PFSK-1 (cell line): ENCODE measurements at regions not wholly inside any gene's neighbourhood (a gene's known extent, or its start where the extent isn't known, plus 50 kb on each side); places are given as distances from the start of the nearest gene placed in this dataset.

Source experiments
- POLR2AphosphoS5 ChIP-seq: IDR thresholded peaks from 2 replicates; pipeline ENCODE4 v1.6.1; 2012; ENCODE audit warnings: low read depth, mild to moderate bottlenecking, control low read depth, low read length, moderate library complexity
- REST ChIP-seq, 2 experiments: IDR thresholded peaks; 2 replicates each; pipeline versions ENCODE4 v1.6.1 to v1.8.0; 2011 to 2012; ENCODE audit warnings: low read depth in 2 of 2, low read length in 2 of 2, control low read depth in 1 of 2, inconsistent platforms in 1 of 2, mild to moderate bottlenecking in 1 of 2, moderate library complexity in 1 of 2; ENCODE audit not compliant: insufficient read depth in 1 of 2
- TAF1 ChIP-seq: IDR thresholded peaks from 2 replicates; pipeline ENCODE4 v1.6.1; 2012; ENCODE audit warnings: low read length, control low read depth, borderline replicate concordance; ENCODE audit not compliant: insufficient read depth

DNA sequence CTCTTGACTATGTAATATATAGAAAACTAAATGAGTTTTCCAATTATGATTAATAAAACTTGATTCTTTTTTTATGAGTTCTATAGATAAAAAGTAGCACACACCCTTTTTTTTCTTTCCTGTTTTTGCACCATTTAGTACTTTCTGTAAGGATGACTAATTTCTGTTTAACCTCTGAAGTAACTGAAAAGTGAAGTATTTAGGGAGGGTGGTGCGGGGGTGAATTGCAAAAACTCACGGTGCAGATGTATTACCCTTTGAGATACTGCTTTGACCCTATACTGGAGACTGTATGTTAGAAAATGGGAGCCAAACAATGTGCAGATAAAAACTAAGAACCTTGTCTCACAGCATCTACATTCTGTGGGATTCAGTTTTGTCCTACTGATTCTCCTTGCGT, 471.6 kb downstream of the DTHD1 start:
- no peak for TF ChIP-seq REST (IDR thresholded peaks at IDR 0.05; ENCODE audit: insufficient read depth in 1 of 2, low read depth in 2 of 2, low read length in 2 of 2)
- no peak for TF ChIP-seq POLR2AphosphoS5
- TF ChIP-seq TAF1, result no peak
